HL-60 (cell line): ENCODE measurements at regions not wholly inside any gene's neighbourhood (a gene's known extent, or its start where the extent isn't known, plus 50 kb on each side); places are given as distances from the start of the nearest gene placed in this dataset.

Experiments
- DNase-seq, 2 experiments: peaks; one replicate each; pipeline ENCODE4 v3.0.0-alpha.2; 2010 to 2020; ENCODE audit warnings: low read depth in 1 of 2, low spot score in 1 of 2
- H3K27ac ChIP-seq: fragments of 250-450 bp; sonication (Bioruptor Pico); replicated peaks from 2 replicates; pipeline ENCODE4 v1.5.1; 2020; ENCODE audit warnings: mild to moderate bottlenecking, moderate library complexity
- H3K27me3 ChIP-seq: fragments of 250-450 bp; sonication (Bioruptor Pico); 2 replicates; pipeline ENCODE4 v1.5.1; 2021; ENCODE audit warnings: mild to moderate bottlenecking, moderate library complexity; ENCODE audit not compliant: insufficient read depth, poor library complexity, severe bottlenecking
- H3K4me3 ChIP-seq: replicated peaks from 2 replicates; pipeline ENCODE4 v1.5.1; 2011; ENCODE audit warnings: mild to moderate bottlenecking, control low read depth, low read length; ENCODE audit not compliant: insufficient read depth
- GABPA ChIP-seq: IDR thresholded peaks from 2 replicates; pipeline ENCODE4 v1.6.1; 2012; ENCODE audit warnings: low read depth
- POLR2AphosphoS5 ChIP-seq: IDR thresholded peaks from 2 replicates; pipeline ENCODE4 v1.6.1; 2012; ENCODE audit warnings: low read depth
- SPI1 ChIP-seq: IDR thresholded peaks from 2 replicates; pipeline ENCODE4 v1.6.1; 2012; ENCODE audit warnings: low read depth, mild to moderate bottlenecking, borderline replicate concordance
- TF ChIP-seq, protein P1 (sequence below): IDR thresholded peaks from 2 replicates; pipeline ENCODE4 v1.6.1; 2012; ENCODE audit warnings: low read depth; ENCODE audit not compliant: insufficient replicate concordance
- TF ChIP-seq, protein P2 (sequence below): IDR thresholded peaks from one replicate; pipeline ENCODE4 v1.5.1; 2011; ENCODE audit warnings: low read length, control low read depth, inconsistent platforms; ENCODE audit not compliant: insufficient read depth

DNA sequence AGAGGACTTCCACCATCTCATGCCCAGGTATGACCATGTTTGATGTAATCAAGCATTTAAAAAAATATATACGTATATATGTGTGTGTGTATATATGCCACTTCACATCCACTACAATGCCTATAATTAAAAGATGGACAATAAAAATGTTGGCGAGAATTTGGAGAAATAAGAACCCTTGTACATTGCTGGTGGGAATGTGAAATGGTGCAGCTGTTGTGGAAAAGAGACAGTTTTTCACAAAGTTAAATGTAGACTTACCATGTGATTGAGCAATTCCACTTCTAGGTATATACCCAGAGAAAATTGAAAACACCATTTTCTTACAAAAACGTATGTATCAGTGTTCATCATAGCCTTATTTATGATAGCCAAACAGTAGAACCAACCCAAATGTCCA, 229.2 kb upstream of the WWC1 start:
- H3K27me3 ChIP-seq: no peaks in the 10 kb centered on the region
- no peak for DNase-seq

DNA sequence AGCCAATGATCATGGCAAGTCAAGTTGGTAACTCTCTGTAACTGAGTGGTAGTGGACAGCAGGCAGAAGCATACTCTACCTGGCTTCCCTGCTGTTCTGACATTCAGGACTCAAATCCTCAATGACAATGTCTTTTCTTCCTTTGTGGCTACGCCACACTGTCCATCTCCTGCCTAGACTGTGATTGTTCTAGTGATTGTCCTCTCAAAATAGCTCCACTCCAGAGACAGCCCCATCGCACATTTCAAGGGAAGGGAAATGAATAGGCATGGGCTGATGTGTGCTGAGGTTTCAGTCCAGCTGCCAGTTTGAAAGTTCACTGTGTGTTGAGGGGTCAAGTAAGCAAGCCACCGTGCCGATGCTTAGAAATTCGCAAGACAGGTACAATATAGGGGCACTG, 227.0 kb upstream of the WWC1 start:
- H3K4me3 ChIP-seq: no peak overlapping the region
- TF ChIP-seq GABPA (no peak), SPI1 (no peak), POLR2AphosphoS5 (no peak)
- TF ChIP-seq, protein P1, sequence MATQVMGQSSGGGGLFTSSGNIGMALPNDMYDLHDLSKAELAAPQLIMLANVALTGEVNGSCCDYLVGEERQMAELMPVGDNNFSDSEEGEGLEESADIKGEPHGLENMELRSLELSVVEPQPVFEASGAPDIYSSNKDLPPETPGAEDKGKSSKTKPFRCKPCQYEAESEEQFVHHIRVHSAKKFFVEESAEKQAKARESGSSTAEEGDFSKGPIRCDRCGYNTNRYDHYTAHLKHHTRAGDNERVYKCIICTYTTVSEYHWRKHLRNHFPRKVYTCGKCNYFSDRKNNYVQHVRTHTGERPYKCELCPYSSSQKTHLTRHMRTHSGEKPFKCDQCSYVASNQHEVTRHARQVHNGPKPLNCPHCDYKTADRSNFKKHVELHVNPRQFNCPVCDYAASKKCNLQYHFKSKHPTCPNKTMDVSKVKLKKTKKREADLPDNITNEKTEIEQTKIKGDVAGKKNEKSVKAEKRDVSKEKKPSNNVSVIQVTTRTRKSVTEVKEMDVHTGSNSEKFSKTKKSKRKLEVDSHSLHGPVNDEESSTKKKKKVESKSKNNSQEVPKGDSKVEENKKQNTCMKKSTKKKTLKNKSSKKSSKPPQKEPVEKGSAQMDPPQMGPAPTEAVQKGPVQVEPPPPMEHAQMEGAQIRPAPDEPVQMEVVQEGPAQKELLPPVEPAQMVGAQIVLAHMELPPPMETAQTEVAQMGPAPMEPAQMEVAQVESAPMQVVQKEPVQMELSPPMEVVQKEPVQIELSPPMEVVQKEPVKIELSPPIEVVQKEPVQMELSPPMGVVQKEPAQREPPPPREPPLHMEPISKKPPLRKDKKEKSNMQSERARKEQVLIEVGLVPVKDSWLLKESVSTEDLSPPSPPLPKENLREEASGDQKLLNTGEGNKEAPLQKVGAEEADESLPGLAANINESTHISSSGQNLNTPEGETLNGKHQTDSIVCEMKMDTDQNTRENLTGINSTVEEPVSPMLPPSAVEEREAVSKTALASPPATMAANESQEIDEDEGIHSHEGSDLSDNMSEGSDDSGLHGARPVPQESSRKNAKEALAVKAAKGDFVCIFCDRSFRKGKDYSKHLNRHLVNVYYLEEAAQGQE: no peak
- TF ChIP-seq, protein P2, sequence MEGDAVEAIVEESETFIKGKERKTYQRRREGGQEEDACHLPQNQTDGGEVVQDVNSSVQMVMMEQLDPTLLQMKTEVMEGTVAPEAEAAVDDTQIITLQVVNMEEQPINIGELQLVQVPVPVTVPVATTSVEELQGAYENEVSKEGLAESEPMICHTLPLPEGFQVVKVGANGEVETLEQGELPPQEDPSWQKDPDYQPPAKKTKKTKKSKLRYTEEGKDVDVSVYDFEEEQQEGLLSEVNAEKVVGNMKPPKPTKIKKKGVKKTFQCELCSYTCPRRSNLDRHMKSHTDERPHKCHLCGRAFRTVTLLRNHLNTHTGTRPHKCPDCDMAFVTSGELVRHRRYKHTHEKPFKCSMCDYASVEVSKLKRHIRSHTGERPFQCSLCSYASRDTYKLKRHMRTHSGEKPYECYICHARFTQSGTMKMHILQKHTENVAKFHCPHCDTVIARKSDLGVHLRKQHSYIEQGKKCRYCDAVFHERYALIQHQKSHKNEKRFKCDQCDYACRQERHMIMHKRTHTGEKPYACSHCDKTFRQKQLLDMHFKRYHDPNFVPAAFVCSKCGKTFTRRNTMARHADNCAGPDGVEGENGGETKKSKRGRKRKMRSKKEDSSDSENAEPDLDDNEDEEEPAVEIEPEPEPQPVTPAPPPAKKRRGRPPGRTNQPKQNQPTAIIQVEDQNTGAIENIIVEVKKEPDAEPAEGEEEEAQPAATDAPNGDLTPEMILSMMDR: no peak
- no peaks in the 10 kb centered on the region for H3K27me3 ChIP-seq
- no peak for DNase-seq
- no peak overlapping the region for H3K27ac ChIP-seq

More for the DNA sequence above, 229.2 kb upstream of the WWC1 start:
- H3K4me3 ChIP-seq: no peak overlapping the region
- TF ChIP-seq SPI1: no peak
- TF ChIP-seq, protein P1: no peak
- no peak for TF ChIP-seq POLR2AphosphoS5
- no peak for TF ChIP-seq GABPA
- TF ChIP-seq, protein P2: no peak
- no peak overlapping the region for H3K27ac ChIP-seq

DNA sequence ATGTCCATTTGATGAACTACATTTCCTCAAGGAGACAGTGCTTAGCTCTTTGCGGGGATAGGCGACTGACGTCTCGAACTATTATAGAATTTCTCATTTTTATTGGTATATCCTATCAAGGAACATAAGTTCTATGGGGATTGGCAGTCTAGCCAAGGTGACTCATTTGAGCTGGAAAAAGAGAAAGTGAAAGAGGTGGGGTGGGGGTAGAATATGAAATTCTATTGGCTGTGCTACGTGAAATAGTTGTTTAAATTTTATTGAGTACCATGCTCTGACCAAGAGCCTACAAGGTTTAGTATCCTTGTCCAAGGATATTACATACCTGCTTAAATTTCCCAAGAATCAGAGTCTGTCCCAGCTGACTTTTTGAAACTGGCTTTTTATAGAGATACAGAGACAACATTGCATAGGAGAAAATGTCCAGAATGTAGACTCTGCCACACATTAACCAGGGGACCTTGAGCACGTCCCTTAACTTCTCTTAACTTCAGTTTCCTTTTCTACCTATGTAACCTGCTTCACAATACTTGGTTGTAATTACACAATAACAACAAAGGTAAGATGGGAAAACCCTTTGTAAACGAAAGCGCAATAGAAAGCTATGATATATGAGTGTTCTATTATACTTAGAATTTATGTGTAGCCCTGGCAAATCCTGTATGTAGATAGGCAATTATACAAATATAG, 226.4 kb upstream of the WWC1 start:
- no peak overlapping the region for H3K4me3 ChIP-seq
- no peak for DNase-seq
- no peak for TF ChIP-seq POLR2AphosphoS5
- TF ChIP-seq, protein P1: no peak
- TF ChIP-seq GABPA: no peak
- TF ChIP-seq, protein P2: no peak
- TF ChIP-seq SPI1: no peak
- H3K27ac ChIP-seq: no peak overlapping the region
- no peaks in the 10 kb centered on the region for H3K27me3 ChIP-seq
